ENCODE measurements at regions not wholly inside any gene's neighbourhood (a gene's known extent, or its start where the extent isn't known, plus 50 kb on each side); places are given as distances from the start of the nearest gene placed in this dataset.

- intact Hi-C loops (cut with DNase I), result no loop called here
- H3K27ac ChIP-seq, result no peak overlapping the region
- no peaks in the 10 kb centered on the region for H3K36me3 ChIP-seq
- no peaks in the 10 kb centered on the region for H3K9me3 ChIP-seq
- H3K4me3 ChIP-seq, result no peak overlapping the region
- DNase-seq (ENCODE audit: extremely low spot score in 2 of 2), result no peak
- TF ChIP-seq POLR2A (IDR thresholded peaks at IDR 0.05) (no peak), POLR2AphosphoS5 (IDR thresholded peaks at IDR 0.05; ENCODE audit: insufficient read depth in 1 of 2, low read depth in 1 of 2) (no peak), CTCF (IDR thresholded peaks at IDR 0.05) (no peak)
- H3K27me3 ChIP-seq, result no peaks in the 10 kb centered on the region
- H3K4me1 ChIP-seq, result peaks cover 66% of the 10 kb centered on the region
Measured at GRCh38 chr14:22487941-22488340, 101.1 kb downstream of the DAD1 start.

- no peak overlapping the region for H3K4me3 ChIP-seq
- H3K9me3 ChIP-seq, result no peaks in the 10 kb centered on the region
- intact Hi-C loops (cut with DNase I), result no loop called here
- no peaks in the 10 kb centered on the region for H3K27me3 ChIP-seq
- H3K27ac ChIP-seq, result peak overlapping the region; percentile 40
- H3K36me3 ChIP-seq, result no peaks in the 10 kb centered on the region
- peaks cover 64% of the 10 kb centered on the region for H3K4me1 ChIP-seq
- DNase-seq (ENCODE audit: extremely low spot score in 2 of 2), result no peak
- TF ChIP-seq POLR2A (IDR thresholded peaks at IDR 0.05) (no peak), CTCF (IDR thresholded peaks at IDR 0.05) (no peak)
Measured at GRCh38 chr14:22487401-22487800, 101.6 kb downstream of the DAD1 start.

- Histone ChIP-seq H3K27ac (peak overlapping the region; percentile 40), H3K4me1 (peaks cover 64% of the 10 kb centered on the region)
Measured at GRCh38 chr14:22486675-22487074, 102.3 kb downstream of the DAD1 start.

GRCh38 chr14:22485649-22486048 is 103.4 kb downstream of the DAD1 start:
- no peak for DNase-seq (ENCODE audit: extremely low spot score in 2 of 2)
- Histone ChIP-seq H3K9me3 (no peaks in the 10 kb centered on the region), H3K4me1 (peaks cover 68% of the 10 kb centered on the region), H3K36me3 (no peaks in the 10 kb centered on the region), H3K27me3 (no peaks in the 10 kb centered on the region), H3K27ac (peak overlapping the region; percentile 40), H3K4me3 (no peak overlapping the region)
- TF ChIP-seq POLR2AphosphoS5 (IDR thresholded peaks at IDR 0.05; ENCODE audit: insufficient read depth in 1 of 2, low read depth in 1 of 2), result no peak
- no peak for TF ChIP-seq CTCF (IDR thresholded peaks at IDR 0.05)
- TF ChIP-seq POLR2A (IDR thresholded peaks at IDR 0.05), result no peak
- intact Hi-C loops (cut with DNase I), result no loop called here

More at GRCh38 chr14:22486675-22487074, 102.3 kb downstream of the DAD1 start:
- Histone ChIP-seq H3K36me3 (no peaks in the 10 kb centered on the region), H3K9me3 (no peaks in the 10 kb centered on the region), H3K27me3 (no peaks in the 10 kb centered on the region), H3K4me3 (no peak overlapping the region)
- intact Hi-C loops (cut with DNase I), result no loop called here
- DNase-seq (ENCODE audit: extremely low spot score in 2 of 2), result no peak
- TF ChIP-seq POLR2AphosphoS5 (IDR thresholded peaks at IDR 0.05; ENCODE audit: insufficient read depth in 1 of 2, low read depth in 1 of 2), result no peak
- no peak for TF ChIP-seq CTCF (IDR thresholded peaks at IDR 0.05)
- TF ChIP-seq POLR2A (IDR thresholded peaks at IDR 0.05), result no peak

GRCh38 chr14:22485178-22485577 is 103.8 kb downstream of the DAD1 start:
- intact Hi-C loops (cut with DNase I), result no loop called here
- H3K4me3 ChIP-seq, result no peak overlapping the region
- H3K9me3 ChIP-seq, result no peaks in the 10 kb centered on the region
- no peaks in the 10 kb centered on the region for H3K27me3 ChIP-seq
- H3K36me3 ChIP-seq, result no peaks in the 10 kb centered on the region
- no peak for DNase-seq (ENCODE audit: extremely low spot score in 2 of 2)
- H3K27ac ChIP-seq, result peak overlapping the region; percentile 13
- peaks cover 65% of the 10 kb centered on the region for H3K4me1 ChIP-seq
- no peak for TF ChIP-seq POLR2A (IDR thresholded peaks at IDR 0.05)

- DNase-seq (ENCODE audit: extremely low spot score in 2 of 2), result no peak
- Histone ChIP-seq H3K9me3 (no peaks in the 10 kb centered on the region), H3K4me3 (no peak overlapping the region), H3K27ac (peak overlapping the region; percentile 66), H3K27me3 (no peaks in the 10 kb centered on the region), H3K36me3 (no peaks in the 10 kb centered on the region), H3K4me1 (peaks cover 62% of the 10 kb centered on the region)
- TF ChIP-seq POLR2A (IDR thresholded peaks at IDR 0.05), result no peak
- no peak for TF ChIP-seq CTCF (IDR thresholded peaks at IDR 0.05)
- no peak for TF ChIP-seq POLR2AphosphoS5 (IDR thresholded peaks at IDR 0.05; ENCODE audit: insufficient read depth in 1 of 2, low read depth in 1 of 2)
- intact Hi-C loops (cut with DNase I), result no loop called here
Measured at GRCh38 chr14:22484632-22485031, 104.4 kb downstream of the DAD1 start.

All from vagina (tissue), 2 donors.